ENCODE measurements at regions not wholly inside any gene's neighbourhood (a gene's known extent, or its start where the extent isn't known, plus 50 kb on each side); places are given as distances from the start of the nearest gene placed in this dataset.
A peak's percentile ranks its signal among the peaks of the same experiment; 100 is the strongest.
"Not testable (repeated sequence)": the region's sequence is repeated elsewhere in the genome, so short reads cannot be mapped to it uniquely, and the experiment has no call there.

GRCh38 chr1:34371179-34371578, 194.5 kb downstream of the C1orf94 start:
- DNase-seq = not testable (repeated sequence)

GRCh38 chr1:34371829-34372532, 195.3 kb downstream of the C1orf94 start:
- DNase-seq = no peak

GRCh38 chr1:34372891-34373290, 196.2 kb downstream of the C1orf94 start:
- no peak for DNase-seq

GRCh38 chr1:34373912-34374311, 197.2 kb downstream of the C1orf94 start:
- DNase-seq = peak; percentile 34

GRCh38 chr1:34376531-34376930, 199.8 kb downstream of the C1orf94 start:
- no peak for DNase-seq

- DNase-seq = peak; percentile 62
Measured at GRCh38 chr1:34378968-34379856, 202.5 kb downstream of the C1orf94 start.

GRCh38 chr1:34379911-34380310, 203.2 kb downstream of the C1orf94 start:
- no peak for DNase-seq

GRCh38 chr1:34380526-34381124, 203.9 kb downstream of the C1orf94 start:
- DNase-seq = peak; percentile 64

- no peak for DNase-seq
Measured at GRCh38 chr1:34389974-34390373, 213.3 kb downstream of the C1orf94 start.

- DNase-seq = no peak
Measured at GRCh38 chr1:34396042-34396441, 219.3 kb downstream of the C1orf94 start.

- no peak for DNase-seq
Measured at GRCh38 chr1:34398241-34398915, 221.7 kb downstream of the C1orf94 start.

- DNase-seq = no peak
Measured at GRCh38 chr1:34398916-34399275, 222.2 kb downstream of the C1orf94 start.

GRCh38 chr1:34400675-34401074, 224.0 kb downstream of the C1orf94 start:
- DNase-seq = no peak

- DNase-seq = no peak
Measured at GRCh38 chr1:34403156-34403555, 226.4 kb downstream of the C1orf94 start.

- no peak for DNase-seq
Measured at GRCh38 chr1:34404804-34405203, 228.1 kb downstream of the C1orf94 start.

GRCh38 chr1:34405266-34405959, 228.7 kb downstream of the C1orf94 start:
- DNase-seq = no peak

- peak; percentile 94 for DNase-seq
Measured at GRCh38 chr1:34406377-34406776, 229.7 kb downstream of the C1orf94 start.

- peak; percentile 31 for DNase-seq
Measured at GRCh38 chr1:34406833-34407539, 230.3 kb downstream of the C1orf94 start.

GRCh38 chr1:34408011-34408410, 231.3 kb downstream of the C1orf94 start:
- no peak for DNase-seq

GRCh38 chr1:34409689-34410229, 233.1 kb downstream of the C1orf94 start:
- DNase-seq = no peak

GRCh38 chr1:34412598-34413370, 236.1 kb downstream of the C1orf94 start:
- DNase-seq = no peak
